Pancreas (tissue), 10 donors: ENCODE measurements at regions not wholly inside any gene's neighbourhood (a gene's known extent, or its start where the extent isn't known, plus 50 kb on each side); places are given as distances from the start of the nearest gene placed in this dataset.

Experiments
- ATAC-seq, 4 donors: fragments of 200-7000 bp; cut with Tn5 transposase; one replicate each; pipeline versions ENCODE4 v1.8.0 to v1.9.1; 2020; ENCODE audit warnings: mild to moderate bottlenecking in 4 of 4, moderate library complexity in 4 of 4
- DNase-seq, 6 donors: peaks; one replicate each; pipeline ENCODE4 v3.0.0-alpha.2; 2020
- FAIRE-seq: peaks from 2 replicates; lab custom pipeline; 2012; peaks lifted over from hg19 to GRCh38; lab: Jason Lieb, UNC
- H3K27ac ChIP-seq, 4 donors: fragments of 200-600 bp; sonication (generic); 1 replicate in 3 of 4; 2 replicates in 1 of 4; pipeline versions ENCODE4 v1.5.0 to v1.8.0; 2020
- H3K27me3 ChIP-seq, 4 donors: fragments of 200-600 bp; one replicate each; pipeline ENCODE4 v1.8.0; 2021
- H3K36me3 ChIP-seq, 3 donors: fragments of 200-600 bp; sonication (generic) in 1 of 3; one replicate each; pipeline versions ENCODE4 v1.5.0 to v1.8.0; 2020 to 2021
- H3K4me1 ChIP-seq, 3 donors: fragments of 200-600 bp; one replicate each; pipeline ENCODE4 v1.8.0; 2021
- H3K4me3 ChIP-seq, 4 donors: fragments of 200-600 bp; sonication (generic) in 2 of 4; one replicate each; pipeline versions ENCODE4 v1.5.0 to v1.8.0; 2020 to 2021
- H3K9me3 ChIP-seq, 4 donors: fragments of 200-600 bp; one replicate each; pipeline ENCODE4 v1.8.0; 2021
- WGBS, 2 donors: extraction: QIAGEN DNeasy Blood & Tissue Kit; methylation state at CpG; one replicate each; pipeline ENCODE4 v1.1.7; 2013; 5-methylcytosine and 5-hydroxymethylcytosine counted together
- intact Hi-C, 3 donors: fragments of 100-400 bp; cut with DNase I; formaldehyde crosslinking; loops; one replicate each; pipeline versions ENCODE4 v1.11.1 to v1.14.2; 2022
- TF ChIP-seq, protein P1 (sequence below), 4 donors: fragments of 200-600 bp; sonication (generic) in 3 of 4; IDR thresholded peaks; one replicate each; pipeline versions ENCODE4 v1.5.0 to v1.8.0; 2021; ENCODE audit warnings: antibody characterized with exemption in 4 of 4
- donor health status: healthy with polysubstance abuse.
- donor health status: DM: no; HTN: no; CAD: no; lungs with moderate emphysema.
- donor health status: DM: no; HTN: no; CAD: no.
- donor health status: control.
- donor health status: control.
- donor health status: Bipolar disorder and iron deficiency.
- donor health status: DM: yes; HTN: yes; CAD: no.
- donor health status: DM: no; HTN: no; CAD: no.
- donor health status: DM: no; HTN: no; CAD: no.
- donor health status: DM: yes; HTN: yes; CAD: no.

DNA sequence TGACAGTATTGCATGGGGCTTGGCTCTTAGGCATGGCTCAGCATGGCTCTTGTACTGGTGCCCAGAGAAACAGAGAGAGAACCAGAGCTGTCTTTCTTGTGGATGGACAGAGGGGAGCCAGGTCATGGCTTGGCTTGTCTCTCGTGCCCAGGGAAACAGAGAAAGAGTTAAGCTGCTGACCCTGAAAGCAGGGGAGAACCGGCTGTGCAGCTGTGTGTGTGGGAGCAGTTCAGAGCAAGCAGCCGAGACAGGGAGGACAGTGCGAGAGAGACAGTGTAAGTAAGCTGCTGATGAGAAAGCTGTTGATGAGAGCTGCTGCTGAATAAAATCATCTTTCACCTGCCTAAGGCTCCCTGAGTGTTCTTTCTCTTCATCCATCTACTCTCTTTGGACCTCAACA, 61.3 kb upstream of the DDHD1 start:
- H3K4me1 ChIP-seq: peaks cover 0 to 9% (median 4%) of the 10 kb centered on the region in 3 donors
- intact Hi-C loops: no loop called here
- DNase-seq (no peak), ATAC-seq (no peak), FAIRE-seq (no peak)
- TF ChIP-seq, protein P1, sequence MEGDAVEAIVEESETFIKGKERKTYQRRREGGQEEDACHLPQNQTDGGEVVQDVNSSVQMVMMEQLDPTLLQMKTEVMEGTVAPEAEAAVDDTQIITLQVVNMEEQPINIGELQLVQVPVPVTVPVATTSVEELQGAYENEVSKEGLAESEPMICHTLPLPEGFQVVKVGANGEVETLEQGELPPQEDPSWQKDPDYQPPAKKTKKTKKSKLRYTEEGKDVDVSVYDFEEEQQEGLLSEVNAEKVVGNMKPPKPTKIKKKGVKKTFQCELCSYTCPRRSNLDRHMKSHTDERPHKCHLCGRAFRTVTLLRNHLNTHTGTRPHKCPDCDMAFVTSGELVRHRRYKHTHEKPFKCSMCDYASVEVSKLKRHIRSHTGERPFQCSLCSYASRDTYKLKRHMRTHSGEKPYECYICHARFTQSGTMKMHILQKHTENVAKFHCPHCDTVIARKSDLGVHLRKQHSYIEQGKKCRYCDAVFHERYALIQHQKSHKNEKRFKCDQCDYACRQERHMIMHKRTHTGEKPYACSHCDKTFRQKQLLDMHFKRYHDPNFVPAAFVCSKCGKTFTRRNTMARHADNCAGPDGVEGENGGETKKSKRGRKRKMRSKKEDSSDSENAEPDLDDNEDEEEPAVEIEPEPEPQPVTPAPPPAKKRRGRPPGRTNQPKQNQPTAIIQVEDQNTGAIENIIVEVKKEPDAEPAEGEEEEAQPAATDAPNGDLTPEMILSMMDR (IDR thresholded peaks at IDR 0.05): no peak
- no peaks in the 10 kb centered on the region for H3K9me3 ChIP-seq
- 47 to 57% methylated on average over 4 of the region's 4 CpGs for WGBS, 2 donors
- no peak overlapping the region for H3K27ac ChIP-seq
- H3K36me3 ChIP-seq: no peaks in the 10 kb centered on the region
- no peaks in the 10 kb centered on the region for H3K27me3 ChIP-seq
- no peak overlapping the region for H3K4me3 ChIP-seq

- TF ChIP-seq, protein P1 (IDR thresholded peaks at IDR 0.05): no peak
- FAIRE-seq (no peak), ATAC-seq (no peak), DNase-seq (no peak)
- Histone ChIP-seq H3K36me3 (no peaks in the 10 kb centered on the region), H3K9me3 (no peaks in the 10 kb centered on the region), H3K27ac (no peak overlapping the region), H3K27me3 (no peaks in the 10 kb centered on the region), H3K4me3 (no peak overlapping the region), H3K4me1 (peaks cover 0 to 15% (median 4%) of the 10 kb centered on the region in 3 donors)
- WGBS, 2 donors: 91% methylated on average over 2 of the region's 2 CpGs
- intact Hi-C loops: no loop called here
These were observed 60.6 kb upstream of the DDHD1 start for GRCh38 chr14:53213761-53214160.

DNA sequence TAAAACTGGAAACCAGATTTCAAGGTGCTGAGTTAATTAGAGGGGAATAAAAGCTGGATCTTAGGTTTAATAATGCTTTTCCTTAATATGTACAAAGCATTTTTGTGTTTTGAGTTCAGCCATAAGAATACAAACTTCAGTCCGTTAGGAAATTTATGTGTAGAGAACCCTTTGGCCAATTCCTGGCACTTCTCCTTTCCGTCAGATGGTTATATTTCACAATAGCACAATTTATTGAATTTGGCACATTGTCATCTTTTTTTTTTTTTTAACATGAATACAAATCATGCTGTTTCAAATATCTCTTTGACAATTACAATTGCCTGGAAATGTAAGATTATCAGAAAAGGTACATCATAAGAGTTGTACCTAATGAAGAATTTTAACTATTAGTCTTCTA, 56.2 kb upstream of the DDHD1 start:
- no peak overlapping the region for H3K4me3 ChIP-seq
- H3K9me3 ChIP-seq: no peaks in the 10 kb centered on the region
- ATAC-seq (peak; percentile 66 to 90 (median 82)), FAIRE-seq (no peak), DNase-seq (peak in 1 of 6 donors; percentile 12)
- H3K4me1 ChIP-seq: peaks cover 0 to 9% (median 0%) of the 10 kb centered on the region in 3 donors
- intact Hi-C loops: no loop called here
- H3K27me3 ChIP-seq: no peaks in the 10 kb centered on the region
- 1 to 3% methylated on average over 2 of the region's 2 CpGs for WGBS, 2 donors
- no peaks in the 10 kb centered on the region for H3K36me3 ChIP-seq
- H3K27ac ChIP-seq: peak overlapping the region in 1 of 4 donors; percentile 62
- TF ChIP-seq, protein P1 (IDR thresholded peaks at IDR 0.05): no peak
